ENCODE measurements at regions not wholly inside any gene's neighbourhood (a gene's known extent, or its start where the extent isn't known, plus 50 kb on each side); places are given as distances from the start of the nearest gene placed in this dataset.
"Not testable (repeated sequence)": the region's sequence is repeated elsewhere in the genome, so short reads cannot be mapped to it uniquely, and the experiment has no call there.

DNA sequence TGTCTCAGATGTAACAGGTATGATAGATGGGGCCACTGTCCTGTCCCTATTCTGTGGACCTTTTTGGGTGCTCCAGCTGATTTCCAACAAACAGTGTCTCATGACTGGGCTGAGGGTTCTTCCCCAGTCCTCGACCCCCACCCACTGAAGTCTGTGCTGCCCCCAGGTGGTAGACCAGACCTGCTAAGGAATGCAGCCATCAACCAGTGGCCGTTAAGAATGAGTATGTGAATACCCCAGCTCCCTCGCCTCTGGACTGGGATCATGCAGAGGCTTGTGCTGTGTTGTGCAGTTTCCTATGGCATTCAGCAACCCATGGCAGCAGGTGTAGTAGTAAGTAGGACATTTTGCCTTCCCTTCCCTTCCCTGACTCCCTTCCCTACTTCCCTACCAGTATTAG lies 183.1 kb upstream of the KAZN start:
- DNase-seq, result peak; percentile 18

DNA sequence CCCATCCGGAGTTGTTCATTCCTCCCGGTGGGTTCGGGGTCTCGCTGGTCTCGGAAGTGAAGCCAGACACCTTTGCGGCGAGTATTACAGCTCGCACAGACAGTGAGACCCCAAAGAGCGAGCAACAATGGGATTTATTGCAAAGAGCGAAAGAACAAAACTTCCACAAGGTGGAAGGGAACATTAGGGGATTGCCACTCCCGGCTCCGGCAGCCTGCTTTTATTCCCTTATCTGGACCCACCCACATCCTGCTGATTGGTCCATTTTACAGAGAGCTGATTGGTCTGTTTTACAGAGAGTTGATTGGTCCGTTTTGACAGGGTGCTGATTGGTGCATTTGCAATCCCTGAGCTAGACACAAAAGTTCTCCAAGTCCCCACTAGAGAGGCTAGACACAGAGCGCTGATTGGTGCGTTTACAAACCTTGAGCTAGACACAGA lies 178.7 kb upstream of the KAZN start:
- not testable (repeated sequence) for DNase-seq

DNA sequence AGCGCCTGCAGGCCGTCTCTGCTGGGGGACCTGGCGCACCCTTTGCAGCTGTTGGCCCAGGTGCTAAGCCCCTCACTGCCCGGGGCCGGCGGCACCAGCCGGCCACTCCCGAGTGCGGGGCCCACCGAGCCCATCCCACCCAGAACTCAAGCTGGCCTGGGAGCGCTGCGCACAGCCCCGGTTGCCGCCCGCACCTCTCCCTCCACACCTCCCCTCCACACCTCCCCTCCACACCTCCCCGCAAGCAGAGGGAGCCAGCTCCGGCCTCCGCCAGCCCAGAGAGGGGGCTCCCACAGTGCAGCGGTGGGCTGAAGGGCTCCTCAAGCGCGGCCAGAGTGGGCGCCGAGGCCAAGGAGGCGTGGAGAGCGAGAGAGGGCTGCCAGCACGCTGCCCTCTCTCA lies 177.8 kb upstream of the KAZN start:
- DNase-seq, result no peak

DNA sequence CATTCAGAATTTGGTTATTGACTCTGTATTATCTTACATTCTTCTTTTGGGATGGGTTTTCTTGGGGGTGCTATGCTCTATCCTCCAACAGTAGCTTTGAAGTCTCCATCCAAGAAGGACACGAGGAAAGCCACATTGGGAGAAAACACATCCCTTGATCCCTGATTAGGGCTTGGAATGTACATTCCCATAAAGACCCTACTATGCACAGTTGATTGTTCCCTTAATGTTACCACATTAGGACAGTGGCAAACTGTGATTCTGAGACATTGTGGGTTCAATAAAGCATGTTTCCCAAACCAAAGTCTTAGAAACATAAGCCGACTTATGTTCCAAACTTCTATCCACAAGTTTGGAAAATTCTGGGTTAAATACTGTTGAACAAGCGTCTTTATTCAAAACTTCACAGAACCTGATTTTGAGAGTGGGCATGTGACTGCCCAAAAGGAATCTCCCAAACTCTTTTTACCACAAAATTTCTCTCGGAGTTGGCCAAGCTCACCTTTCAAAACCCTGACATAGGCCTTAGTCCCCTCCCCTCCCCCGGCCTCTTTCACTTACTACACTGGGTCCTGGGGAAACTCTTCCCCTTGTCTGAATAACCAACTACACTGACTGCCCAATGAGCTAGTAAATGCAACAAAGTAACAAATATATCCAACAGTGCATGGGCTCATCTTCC lies 177.0 kb upstream of the KAZN start:
- no peak for DNase-seq

DNA sequence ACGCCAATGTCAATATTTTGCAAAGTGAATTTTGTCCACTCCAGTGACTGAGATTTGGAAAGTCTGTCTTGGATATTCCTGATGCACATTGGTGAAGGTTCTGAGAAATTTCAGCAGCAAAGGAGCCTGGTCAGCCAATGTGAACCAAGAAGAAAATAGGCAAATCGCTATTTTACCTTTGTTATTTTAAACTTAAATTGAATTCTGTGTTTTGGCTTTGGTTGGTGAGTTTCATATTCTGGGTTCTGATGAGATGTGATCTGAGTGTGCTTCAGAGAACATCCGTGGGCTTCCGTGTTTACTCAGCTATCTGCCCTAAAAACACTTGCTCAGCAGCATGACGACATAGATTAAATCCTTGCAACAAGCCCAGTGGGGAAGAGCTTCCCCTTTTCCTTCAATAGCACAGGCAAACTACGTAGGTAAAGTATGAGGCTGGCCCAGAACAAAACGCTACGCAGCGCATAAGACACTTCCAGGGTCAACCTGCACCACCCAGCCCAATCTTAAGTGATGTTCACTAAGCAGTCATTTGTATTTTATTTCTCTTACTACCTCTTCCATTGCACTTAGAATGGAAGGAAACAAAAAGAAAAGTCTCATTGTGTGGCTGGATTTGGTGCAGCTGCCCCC lies 176.4 kb upstream of the KAZN start:
- no peak for DNase-seq

DNA sequence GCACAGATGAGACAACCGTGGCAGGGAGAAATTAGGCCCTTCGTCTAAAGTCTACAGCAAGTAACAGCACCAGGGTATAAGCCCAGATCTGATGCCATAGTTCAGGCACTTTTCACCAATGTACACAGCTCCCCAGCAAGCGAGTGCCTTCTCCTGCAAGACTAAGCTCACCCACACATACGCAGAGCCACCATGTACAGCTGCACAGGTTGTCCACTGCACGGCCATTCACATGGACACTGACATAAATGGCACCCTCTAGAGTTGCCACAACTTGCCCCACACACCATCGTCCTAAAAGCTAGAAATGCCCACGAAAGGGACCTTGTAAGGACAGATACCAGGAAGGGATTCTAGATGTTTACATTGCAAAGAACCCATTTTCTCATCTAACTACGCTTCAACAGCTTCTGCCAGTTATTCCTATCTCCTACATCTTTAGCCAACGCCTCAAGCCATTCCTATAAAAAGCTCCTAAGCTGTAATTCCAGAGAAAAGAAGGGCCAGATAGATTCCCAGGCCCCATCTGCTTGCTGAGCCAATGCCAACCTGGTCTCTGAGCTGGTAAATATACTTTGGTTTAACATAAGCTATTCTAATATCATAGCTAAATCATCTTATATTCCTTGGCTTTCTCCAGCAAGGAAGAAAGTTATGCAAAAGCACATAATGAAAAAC lies 174.0 kb upstream of the KAZN start:
- no peak for DNase-seq

DNA sequence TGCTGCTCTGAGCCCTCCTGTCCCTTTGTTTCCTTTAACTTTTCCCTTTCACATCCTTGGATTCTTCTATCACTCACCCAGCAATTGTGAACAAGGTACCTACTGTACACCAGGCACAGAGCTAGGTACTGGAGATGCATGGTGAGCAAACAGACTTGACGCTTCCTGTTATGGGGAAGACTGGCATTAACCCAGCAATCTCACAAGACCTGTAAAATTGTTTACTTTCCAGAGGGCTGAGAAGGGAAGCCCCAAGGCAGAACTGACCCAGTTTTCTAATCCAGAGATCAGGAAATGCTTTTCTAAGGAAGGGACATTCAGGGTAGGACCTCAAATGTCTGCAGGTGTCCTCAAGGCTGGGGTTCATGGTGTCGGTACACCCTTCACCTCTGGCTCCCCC lies 171.6 kb upstream of the KAZN start:
- no peak for DNase-seq

DNA sequence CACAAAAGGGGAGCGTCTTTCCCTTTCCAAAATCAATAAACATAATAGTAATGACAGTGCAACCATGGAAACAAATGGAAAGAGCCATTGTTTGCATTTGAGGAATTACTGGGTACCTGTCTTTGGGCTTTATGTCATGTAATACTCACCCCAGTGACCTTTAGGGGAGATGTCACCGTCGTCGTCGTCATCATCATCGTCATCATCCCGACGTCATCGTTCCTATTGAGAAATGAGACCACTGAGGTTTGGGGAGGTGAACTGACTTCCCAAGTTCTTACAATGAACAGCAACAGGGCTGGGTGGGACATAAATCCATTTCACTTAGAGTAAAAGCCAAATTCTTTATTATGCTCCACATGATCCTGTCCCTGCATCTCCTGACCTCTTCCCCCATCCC lies 168.9 kb upstream of the KAZN start:
- DNase-seq, result no peak

DNA sequence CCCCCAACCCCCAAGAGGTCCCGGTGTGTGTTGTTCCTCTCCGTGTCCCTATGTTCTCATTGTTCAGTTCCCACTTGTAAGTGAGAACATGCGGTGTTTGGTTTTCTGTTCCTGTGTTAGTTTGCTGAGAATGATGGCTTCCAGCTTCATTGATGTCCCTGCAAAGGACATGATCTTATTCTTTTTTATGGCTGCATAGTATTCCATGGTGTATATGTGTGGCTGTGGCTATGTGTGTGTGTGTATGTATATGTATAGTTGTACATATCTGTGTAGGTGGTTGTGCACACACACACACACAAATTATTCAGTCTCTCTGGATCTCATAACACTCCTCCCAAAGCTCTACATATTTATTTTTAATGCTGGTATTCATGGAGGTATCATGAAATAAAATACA lies 165.8 kb upstream of the KAZN start:
- not testable (repeated sequence) for DNase-seq

DNA sequence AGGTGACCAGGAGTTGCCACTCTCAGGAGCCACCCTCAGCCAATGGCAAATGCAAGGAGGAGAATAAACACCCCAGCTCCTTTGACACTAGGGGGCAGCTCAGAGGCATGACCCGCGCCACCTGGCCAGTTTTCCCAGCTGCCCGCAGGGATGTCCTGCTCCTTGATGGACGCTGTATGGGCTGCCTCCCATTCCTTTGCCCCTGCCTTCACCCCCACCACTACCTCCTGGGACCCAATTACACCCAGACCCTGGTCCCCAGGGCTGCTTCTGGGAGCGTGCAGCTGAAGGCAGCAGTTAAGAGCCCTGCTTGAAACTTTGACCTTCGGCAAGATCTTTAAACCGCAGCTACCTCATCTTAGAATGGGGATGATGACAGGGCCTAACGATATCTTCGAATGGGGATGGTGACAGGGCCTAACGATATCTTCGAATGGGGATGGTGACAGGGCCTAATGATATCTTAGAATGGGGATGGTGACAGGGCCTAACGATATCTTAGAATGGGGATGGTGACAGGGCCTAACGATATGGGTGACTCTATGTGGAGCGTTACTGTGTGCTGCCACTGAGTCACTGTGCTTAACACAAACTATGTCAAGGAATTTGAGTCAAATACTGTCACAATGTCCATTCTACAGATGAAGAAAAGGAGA lies 163.0 kb upstream of the KAZN start:
- DNase-seq, result no peak

DNA sequence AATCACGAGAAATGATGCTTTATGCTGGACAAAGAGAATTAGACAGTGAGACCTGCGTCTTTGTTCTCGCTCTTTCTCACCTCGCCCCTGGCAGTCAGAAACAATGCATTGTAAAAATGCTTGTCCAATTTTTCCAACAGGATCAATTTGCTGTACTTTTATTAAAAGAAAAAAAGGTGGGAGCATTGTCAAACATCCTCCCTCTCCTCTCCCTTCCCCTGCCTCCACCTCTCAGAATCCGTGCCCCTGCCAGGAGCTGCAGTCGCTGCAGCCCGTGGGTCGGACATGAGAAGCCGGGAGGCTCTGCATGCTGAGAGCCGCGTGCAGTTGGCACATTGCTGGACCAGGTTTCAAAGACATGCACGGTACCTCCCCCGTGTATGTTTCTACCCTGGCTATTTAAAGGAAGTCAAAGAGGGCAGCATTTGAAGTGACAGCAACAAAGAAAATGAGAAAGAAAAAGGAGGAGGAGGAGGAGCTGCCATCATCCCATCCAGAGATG lies 161.0 kb upstream of the KAZN start:
- DNase-seq, result no peak

DNA sequence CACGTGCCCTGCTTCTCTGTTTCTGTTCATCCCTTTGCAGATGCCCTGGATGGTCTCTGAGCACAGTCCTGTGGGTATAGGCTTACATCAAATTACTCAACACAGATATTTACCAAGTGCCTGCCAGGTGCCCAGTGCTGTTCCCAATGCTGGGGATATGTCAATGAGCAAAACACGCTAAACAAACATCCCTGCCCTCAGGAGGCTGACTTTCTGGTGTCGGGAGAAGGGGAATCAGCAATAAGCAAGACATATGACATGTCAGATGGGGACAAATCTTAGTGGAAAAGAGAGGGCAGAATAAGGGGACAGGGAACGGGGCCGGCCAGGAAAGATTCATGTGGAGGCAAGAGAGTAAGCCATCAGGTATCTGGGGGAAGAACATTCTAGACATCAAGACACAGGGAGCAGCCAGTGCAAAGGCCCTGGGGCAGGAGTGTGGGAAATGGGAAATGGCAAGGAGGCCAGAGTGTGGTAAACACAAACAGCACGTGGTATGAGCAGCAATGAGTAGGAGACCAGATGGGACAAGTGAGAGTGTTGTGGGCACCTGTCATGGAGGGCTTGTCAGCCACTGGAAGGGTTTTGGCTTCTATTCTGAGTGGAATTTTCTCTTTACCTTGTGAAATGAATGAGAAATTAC lies 160.2 kb upstream of the KAZN start:
- no peak for DNase-seq

DNA sequence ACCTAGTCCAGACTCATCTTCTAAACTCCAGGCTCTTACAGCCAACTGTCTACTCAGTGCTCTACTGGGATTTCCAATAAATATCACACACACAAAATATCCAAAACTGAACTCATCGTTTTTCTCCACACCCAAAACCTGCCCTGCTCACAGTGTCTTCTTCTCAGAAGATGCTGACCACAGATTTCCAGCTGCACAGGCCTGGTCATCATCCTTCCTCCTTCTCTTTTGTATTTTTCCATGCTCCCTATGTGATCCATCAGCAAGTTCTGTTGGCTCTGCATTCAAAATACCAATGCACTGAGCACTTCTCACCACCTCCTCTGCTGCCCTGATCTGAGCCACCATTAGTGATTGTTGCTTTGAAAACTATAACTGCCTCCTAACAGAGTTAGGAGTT lies 159.5 kb upstream of the KAZN start:
- DNase-seq, result no peak

DNA sequence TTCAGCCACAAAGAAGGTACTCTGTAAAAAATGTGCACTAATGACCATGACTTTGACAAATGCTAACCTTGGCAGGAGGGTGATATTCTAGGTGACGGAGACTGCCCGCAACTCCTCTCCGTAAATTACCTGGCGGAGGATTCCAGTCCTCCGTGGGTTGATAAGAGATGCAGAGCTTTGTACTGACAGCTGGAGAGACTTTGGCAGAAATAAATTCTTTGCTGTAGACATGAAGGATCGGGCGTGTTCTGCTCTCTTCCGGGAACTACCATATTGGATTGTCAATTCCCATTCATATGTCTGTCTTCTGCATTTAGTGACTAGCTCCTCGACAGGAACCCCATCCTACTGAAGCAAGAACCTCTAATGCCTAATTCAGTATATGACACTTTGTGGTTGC lies 158.3 kb upstream of the KAZN start:
- DNase-seq, result no peak

DNA sequence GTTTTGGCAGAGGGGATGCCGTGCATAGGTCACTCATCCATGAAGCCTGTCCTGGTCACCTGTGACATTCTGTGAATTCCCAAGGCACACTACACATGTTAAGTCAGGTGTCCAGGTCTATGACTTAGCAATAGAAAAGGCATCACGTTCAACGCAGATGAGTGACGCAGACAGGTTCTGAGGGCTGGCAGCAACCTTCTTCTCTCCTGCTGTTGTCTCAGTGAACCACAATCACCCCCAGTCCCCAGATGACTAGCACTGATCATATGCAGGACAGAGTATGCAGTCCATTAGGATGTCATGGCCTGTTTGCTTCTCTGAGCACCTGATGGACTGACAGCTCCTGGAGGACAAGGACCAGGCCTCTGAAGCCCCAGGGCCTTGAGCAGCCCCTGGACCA lies 157.8 kb upstream of the KAZN start:
- no peak for DNase-seq

DNA sequence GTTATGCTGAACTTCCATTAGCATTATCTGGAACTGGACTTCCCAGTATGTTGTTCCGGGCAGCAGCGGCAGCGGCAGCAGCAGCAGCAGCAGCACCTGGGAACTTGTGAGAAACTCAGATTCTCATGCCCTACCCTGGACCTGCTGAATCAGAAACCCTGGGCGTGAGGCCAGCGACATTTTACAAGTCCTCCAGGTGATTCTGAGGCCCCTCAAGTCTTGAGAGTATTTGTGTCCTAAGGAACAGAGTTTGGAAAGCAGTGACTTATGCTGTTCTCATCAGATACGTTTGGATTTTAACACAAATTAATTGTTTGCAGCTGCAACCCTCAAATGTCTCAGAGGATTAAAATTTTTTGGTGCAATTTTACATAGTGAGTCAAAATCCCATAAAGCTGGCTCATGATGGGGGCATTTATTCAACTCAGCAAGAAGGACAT lies 157.2 kb upstream of the KAZN start:
- no peak for DNase-seq

DNA sequence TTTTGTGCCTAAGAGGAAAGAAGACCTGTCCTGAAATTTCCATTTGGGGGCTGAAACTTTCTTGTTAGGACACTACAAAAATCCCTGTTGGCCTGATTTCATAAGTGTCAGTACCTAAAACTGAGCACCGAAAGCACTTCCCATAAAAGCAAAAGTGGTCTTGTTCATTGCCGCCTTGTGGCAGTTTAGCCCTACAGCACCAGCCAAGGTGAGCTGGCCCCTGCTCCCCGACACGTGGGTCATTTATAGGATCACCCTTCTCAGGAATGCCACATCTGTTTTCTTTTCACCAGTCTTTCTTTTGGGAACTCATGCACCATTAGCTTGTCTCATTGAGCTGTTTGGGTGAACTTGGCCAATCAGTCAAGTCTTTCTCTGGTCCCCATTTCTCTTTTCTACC lies 155.8 kb upstream of the KAZN start:
- no peak for DNase-seq

DNA sequence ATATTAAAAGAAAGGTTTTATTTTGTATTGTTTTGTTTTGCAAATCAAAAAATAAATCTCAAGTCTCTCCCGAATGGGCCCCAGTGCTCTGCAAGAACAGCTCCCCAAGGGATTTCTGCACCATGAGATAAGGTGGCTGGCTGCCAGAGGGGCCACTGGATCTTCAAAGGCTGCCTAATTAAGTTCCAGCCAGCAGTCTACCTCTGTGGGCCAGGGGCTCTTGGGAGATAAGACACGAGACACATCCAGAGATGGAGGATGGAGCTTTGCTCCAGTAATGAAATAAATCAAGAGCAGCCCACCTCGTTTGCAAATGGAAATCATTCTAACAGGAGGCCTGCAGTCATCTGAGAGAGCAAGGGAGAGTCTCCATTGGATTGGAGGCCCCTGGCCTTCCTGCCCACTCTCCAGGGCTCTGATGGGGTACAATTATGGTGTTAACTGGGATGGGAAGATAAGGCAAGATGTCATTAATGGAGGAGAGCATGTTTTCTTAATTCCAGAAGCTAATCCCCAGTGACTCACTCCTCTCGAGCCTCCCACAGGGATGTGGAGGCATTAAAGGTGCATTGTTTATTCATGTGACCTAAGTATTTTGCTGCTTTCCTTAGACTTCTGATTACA lies 155.2 kb upstream of the KAZN start:
- DNase-seq, result no peak

DNA sequence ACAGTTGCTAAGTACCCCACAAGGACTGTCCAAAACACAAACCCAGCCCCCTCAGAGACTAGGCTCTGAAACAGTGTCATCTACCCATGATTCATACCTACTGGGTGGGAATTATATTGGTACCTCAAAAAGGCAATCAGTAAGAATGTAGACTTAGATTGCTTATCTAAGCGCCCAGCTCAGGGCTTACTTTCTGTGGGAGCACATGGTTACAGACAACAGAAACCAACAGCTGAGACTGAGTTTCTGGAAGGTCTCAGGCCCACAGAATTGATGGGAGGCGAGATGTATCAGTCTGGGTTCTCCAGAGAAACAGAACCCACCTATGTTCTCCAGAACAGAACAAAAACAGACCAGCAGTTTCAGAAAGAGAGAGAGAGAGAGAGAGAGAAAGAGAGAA lies 147.3 kb upstream of the KAZN start:
- DNase-seq, result no peak

DNA sequence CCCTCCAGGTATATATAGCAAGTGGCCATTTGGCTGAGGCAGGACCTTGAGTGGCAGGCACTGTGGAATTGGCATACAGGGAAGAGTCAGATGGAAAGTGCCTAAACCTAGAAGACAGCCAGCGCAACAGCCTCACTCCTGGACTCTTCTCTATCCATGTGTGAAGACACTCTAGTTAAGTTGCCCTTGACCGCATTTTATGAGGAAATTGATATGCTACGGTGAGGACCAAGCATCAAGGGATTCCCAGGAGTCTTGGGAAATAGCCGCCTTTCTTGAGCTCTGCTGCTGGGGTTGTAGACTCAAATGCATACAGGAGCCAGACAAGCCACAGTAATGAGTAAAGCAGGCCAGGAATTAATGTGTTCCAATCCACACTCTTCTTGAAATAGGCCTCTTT lies 145.9 kb upstream of the KAZN start:
- no peak for DNase-seq

DNA sequence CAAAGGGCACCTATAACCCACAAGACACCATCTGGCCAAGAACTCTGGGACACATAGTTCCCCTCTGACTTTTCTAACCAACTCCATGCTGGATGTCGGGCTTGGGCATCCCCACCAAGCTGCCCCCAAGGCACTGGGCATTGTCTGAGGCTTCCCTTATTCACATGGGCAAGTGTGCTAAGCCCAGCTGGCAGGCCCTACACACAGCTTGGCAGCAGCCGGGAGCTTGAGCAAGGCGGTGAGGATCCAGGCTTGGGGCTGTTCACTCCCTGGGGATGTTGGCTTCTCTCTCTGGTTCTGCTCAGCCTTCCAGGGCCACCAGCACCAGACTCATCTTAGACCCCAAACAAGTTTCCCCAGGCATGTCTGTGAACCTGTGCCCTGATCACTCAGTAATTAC lies 138.3 kb upstream of the KAZN start:
- no peak for DNase-seq

DNA sequence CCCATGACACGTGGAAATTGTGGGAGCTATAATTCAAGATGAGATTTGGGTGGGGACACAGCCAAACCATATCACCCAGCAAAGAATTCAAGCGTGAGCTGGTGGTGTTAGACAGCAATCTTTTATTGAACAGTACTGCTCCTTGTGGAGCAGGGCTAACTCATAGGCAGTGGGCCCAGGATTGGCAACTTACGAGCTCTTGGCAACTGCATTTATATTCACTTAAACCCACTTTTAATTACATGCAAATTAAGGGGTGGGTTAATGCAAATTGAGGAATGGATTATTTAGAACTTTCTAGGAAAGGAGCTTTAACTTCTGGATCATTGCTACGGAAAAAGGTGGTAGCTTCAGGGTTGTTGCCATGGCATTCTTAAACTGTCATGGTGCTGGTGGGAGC lies 135.6 kb upstream of the KAZN start:
- no peak for DNase-seq

DNA sequence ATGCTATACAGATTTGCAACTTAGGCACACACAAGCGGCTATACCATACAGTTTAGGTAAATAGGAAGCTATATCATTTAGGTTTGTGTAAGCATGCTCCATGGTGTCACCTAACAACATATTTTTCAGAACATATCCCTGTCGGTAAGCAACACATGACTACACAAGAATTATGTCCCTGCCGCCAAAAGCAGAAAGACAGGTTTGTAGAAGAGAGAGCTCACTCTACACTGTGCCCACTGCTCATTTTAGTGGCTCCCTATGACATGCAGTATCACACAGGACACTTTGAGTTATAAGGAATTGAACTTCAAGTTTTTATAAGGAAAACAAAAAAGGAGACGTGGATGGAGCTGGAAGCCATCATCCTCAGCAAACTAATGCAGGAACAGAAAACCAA lies 132.5 kb upstream of the KAZN start:
- no peak for DNase-seq
